ENCODE measurements at regions not wholly inside any gene's neighbourhood (a gene's known extent, or its start where the extent isn't known, plus 50 kb on each side); places are given as distances from the start of the nearest gene placed in this dataset.

DNA sequence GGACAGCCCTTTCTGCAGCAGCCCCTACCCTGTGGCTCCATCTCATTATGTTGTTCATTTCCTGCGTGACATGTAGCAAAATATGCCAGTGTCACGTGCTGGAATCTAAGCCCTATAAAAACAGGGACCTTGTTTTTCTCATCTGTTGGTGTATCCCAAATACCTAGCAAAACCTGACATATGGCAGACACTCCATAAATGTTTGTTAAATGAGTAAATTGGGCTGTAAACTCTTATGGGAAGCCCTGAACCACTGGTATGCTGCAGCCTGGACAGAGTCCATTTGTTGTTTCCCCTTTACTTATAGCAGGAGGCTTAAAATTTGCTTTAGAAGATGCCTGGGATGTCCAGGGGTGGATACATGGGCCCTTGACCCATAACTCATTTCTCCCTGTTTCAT lies 363.8 kb downstream of the NPHP4 start:
- intact Hi-C loops (cut with DNase I; ENCODE audit: low total_unique reads): no loop called here
- Histone ChIP-seq H3K36me3 (no peaks in the 10 kb centered on the region), H3K9me3 (no peaks in the 10 kb centered on the region), H3K27me3 (peaks cover 0 to 4% of the 10 kb centered on the region in 2 donors), H3K4me3 (no peak overlapping the region), H3K27ac (no peak overlapping the region), H3K4me1 (no peaks in the 10 kb centered on the region)
- DNase-seq (ENCODE audit: low spot score in 2 of 2): no peak
- TF ChIP-seq POLR2AphosphoS5 (IDR thresholded peaks at IDR 0.05): no peak
- no peak for TF ChIP-seq POLR2A (IDR thresholded peaks at IDR 0.05)

GRCh38 chr1:5623399-5623798 lies 368.8 kb downstream of the NPHP4 start:
- H3K9me3 ChIP-seq: no peaks in the 10 kb centered on the region
- intact Hi-C loops (cut with DNase I; ENCODE audit: low total_unique reads): no loop called here
- DNase-seq (ENCODE audit: low spot score in 2 of 2): no peak
- peaks cover 0 to 4% of the 10 kb centered on the region in 2 donors for H3K27me3 ChIP-seq
- no peak overlapping the region for H3K4me3 ChIP-seq
- no peak for TF ChIP-seq CTCF (IDR thresholded peaks at IDR 0.05)
- no peak for TF ChIP-seq POLR2AphosphoS5 (IDR thresholded peaks at IDR 0.05)
- TF ChIP-seq POLR2A (IDR thresholded peaks at IDR 0.05): no peak
- no peaks in the 10 kb centered on the region for H3K36me3 ChIP-seq
- no peaks in the 10 kb centered on the region for H3K4me1 ChIP-seq
- no peak overlapping the region for H3K27ac ChIP-seq

- no peak overlapping the region for H3K27ac ChIP-seq
- no peaks in the 10 kb centered on the region for H3K9me3 ChIP-seq
- TF ChIP-seq CTCF (IDR thresholded peaks at IDR 0.05): no peak
- TF ChIP-seq POLR2AphosphoS5 (IDR thresholded peaks at IDR 0.05): no peak
- TF ChIP-seq POLR2A (IDR thresholded peaks at IDR 0.05): no peak
- intact Hi-C loops (cut with DNase I; ENCODE audit: low total_unique reads): no loop called here
- H3K4me3 ChIP-seq: no peak overlapping the region
- no peaks in the 10 kb centered on the region for H3K36me3 ChIP-seq
- no peak for DNase-seq (ENCODE audit: low spot score in 2 of 2)
- H3K27me3 ChIP-seq: peaks cover 0 to 4% of the 10 kb centered on the region in 2 donors
- H3K4me1 ChIP-seq: no peaks in the 10 kb centered on the region
Measured at GRCh38 chr1:5622412-5622811, 369.8 kb downstream of the NPHP4 start.

- Histone ChIP-seq H3K27me3 (peaks cover 0 to 4% of the 10 kb centered on the region in 2 donors), H3K36me3 (no peaks in the 10 kb centered on the region), H3K4me3 (no peak overlapping the region), H3K4me1 (no peaks in the 10 kb centered on the region), H3K9me3 (no peaks in the 10 kb centered on the region), H3K27ac (no peak overlapping the region)
- peak in 1 of 2 donors; percentile 54 for DNase-seq (ENCODE audit: low spot score in 2 of 2)
- no peak for TF ChIP-seq POLR2AphosphoS5 (IDR thresholded peaks at IDR 0.05)
- TF ChIP-seq POLR2A (IDR thresholded peaks at IDR 0.05): no peak
- TF ChIP-seq CTCF (IDR thresholded peaks at IDR 0.05): no peak
- intact Hi-C loops (cut with DNase I; ENCODE audit: low total_unique reads): no loop called here
Measured at GRCh38 chr1:5621692-5622091, 370.5 kb downstream of the NPHP4 start.

GRCh38 chr1:5620997-5621396 lies 371.2 kb downstream of the NPHP4 start:
- peak in 2 of 3 donors; percentile 42 to 47 for TF ChIP-seq CTCF (IDR thresholded peaks at IDR 0.05)
- TF ChIP-seq POLR2AphosphoS5 (IDR thresholded peaks at IDR 0.05): no peak
- no peak for TF ChIP-seq POLR2A (IDR thresholded peaks at IDR 0.05)
- DNase-seq (ENCODE audit: low spot score in 2 of 2): no peak
- no peak overlapping the region for H3K27ac ChIP-seq
- intact Hi-C loops (cut with DNase I; ENCODE audit: low total_unique reads): no loop called here
- H3K9me3 ChIP-seq: no peaks in the 10 kb centered on the region
- no peaks in the 10 kb centered on the region for H3K36me3 ChIP-seq
- no peaks in the 10 kb centered on the region for H3K4me1 ChIP-seq
- H3K27me3 ChIP-seq: peaks cover 0 to 4% of the 10 kb centered on the region in 2 donors
- H3K4me3 ChIP-seq: no peak overlapping the region

DNA sequence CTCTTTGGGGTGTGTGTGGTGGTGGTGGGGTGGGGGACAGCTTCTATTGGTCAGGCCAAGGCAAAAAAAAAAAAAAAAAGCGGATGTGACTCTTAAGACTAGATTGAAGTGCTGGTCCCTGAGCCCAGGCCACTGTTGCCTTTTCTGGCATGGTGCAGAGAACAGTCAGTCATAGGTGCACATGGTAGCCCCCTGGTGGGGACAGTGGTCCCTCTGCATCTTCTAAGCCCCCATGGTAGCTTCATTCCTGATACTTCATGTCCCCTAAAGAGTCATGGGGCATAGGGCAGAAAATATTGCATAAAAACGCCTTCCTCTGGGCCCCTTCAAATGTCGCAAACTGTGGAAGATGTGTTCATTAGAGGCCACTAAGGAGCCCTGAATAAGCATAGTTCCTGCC lies 371.8 kb downstream of the NPHP4 start:
- Histone ChIP-seq H3K4me1 (no peaks in the 10 kb centered on the region), H3K27ac (no peak overlapping the region), H3K36me3 (no peaks in the 10 kb centered on the region), H3K27me3 (peaks cover 0 to 4% of the 10 kb centered on the region in 2 donors), H3K9me3 (no peaks in the 10 kb centered on the region), H3K4me3 (no peak overlapping the region)
- no peak for DNase-seq (ENCODE audit: low spot score in 2 of 2)
- TF ChIP-seq CTCF (IDR thresholded peaks at IDR 0.05): no peak
- no peak for TF ChIP-seq POLR2A (IDR thresholded peaks at IDR 0.05)
- TF ChIP-seq POLR2AphosphoS5 (IDR thresholded peaks at IDR 0.05): no peak
- intact Hi-C loops (cut with DNase I; ENCODE audit: low total_unique reads): no loop called here

Data from breast epithelium (tissue), 4 donors.